ENCODE measurements at regions not wholly inside any gene's neighbourhood (a gene's known extent, or its start where the extent isn't known, plus 50 kb on each side); places are given as distances from the start of the nearest gene placed in this dataset.

DNA sequence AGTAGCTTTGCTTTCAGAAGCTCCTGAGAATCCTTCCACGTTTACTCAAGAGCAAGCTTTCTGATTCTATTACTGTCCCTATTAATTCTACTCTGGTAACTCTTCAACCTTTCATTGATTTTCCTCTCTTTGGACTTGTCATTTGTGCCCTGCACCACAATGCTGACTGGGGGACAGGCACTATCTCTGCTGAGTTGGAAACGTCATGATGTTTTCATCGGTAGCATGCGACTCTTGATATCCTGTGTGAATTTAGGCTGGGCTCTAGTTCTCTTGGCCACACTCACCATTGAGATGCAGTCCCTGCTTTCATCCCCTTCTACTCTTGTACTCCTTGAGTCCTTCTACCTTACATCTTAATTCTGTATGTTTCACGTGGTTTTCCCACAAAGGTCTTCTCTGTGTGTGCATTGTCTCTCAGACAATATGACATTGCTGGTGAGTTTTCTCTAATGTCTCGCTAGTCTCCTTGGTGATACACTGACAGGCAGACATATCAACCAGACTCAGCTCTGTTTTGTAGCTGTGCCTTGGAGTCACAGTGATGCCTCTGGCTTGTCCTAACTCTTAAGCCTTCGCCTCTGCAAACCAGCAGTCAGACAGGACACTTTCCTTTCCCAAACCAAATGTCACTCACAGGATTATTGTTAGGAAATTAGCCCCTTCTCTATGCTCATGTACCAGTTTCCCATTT, 223.6 kb upstream of the ADGRL2 start:
- DNase-seq (ENCODE audit: low spot score): no peak

DNA sequence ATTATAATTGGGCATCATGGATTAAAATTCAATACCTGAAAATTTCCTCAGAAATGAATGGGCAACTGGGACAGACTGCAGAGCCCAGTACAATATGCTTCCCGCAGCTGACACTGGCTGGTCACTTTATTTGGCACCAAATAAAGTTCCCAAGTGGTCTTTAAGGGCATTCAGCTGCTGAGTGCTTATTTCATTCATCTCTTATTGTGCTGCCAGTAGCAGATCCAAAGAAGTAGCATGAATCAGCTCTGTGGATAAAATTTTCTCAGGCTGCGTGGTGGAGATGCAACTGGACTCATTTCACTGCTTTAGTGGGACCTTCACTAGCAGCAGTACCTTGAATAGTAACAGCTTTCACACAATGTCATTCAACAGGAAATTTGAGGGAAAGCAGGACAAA, 226.3 kb upstream of the ADGRL2 start:
- no peak for DNase-seq (ENCODE audit: low spot score)

DNA sequence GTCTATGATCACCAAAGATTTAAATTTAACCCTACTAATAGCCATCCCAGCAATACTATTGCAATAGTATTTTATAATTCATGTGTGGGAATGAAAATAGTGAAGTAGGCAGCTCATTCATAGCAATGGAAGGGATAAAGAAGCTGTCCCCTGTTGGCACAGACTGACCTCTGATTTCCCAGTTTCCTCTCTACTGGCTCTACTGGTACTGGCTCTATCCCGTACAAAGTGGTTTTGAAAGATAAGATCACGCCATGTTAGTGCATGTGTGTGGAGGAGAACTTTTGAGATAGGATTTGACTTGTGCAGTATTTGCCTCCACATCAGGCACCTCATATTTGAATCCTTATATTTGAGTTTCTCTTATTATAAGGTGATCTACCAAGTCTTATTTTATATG, 227.3 kb upstream of the ADGRL2 start:
- DNase-seq (ENCODE audit: low spot score): no peak

DNA sequence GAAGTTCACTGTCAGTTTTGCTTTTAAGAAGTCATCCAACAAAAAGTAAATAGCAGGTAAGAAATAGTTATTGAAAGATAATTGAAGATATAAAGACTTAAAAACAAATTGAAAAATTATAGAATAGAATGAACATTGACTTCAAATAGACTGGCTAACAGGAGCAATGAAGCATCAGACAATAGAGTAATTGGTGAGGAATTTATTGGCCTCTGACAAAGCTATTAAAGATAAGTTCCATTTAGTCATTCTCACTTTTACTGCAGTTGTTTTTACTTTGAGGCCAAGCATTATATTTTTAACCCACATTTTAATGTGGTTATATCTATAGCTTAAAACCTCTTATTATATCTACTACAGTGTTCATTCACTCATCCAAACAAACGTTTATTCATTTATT, 228.8 kb upstream of the ADGRL2 start:
- DNase-seq (ENCODE audit: low spot score): no peak

DNA sequence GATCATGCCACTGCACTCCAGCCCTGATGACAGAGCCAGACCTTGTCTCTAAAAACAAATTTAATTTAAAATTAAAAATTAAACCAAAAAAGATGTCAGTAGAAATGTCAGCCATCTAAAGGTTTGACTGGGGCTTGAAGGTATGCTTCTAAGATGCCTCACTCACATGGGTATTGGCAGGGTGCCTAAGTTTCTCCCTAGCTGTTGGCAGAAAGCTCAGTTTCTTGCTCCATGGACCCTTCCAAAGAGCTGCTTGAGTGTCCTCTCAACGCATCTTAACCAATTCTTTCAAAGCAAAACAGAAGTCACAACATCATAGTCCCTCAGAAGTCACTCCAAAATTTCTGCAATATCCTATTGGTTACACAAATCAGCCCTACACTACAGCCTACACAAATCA, 231.0 kb upstream of the ADGRL2 start:
- no peak for DNase-seq (ENCODE audit: low spot score)

DNA sequence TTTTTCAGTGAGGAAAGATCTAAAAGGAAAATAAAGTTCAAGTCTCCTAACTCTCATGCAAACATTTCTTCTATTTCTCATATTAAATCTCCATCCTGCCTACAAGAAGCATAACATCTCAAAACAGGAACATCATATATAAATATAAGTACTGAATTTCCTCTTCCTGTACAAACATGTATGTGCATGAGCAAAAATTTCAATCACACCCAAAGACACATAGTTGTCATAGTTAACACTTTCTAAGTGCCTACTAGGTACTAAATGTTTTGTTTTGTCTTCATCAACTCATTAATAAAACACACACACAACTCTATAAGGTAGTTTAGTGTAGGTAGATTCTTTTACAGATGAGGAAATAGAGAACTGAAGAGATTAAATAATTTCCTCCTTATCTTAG, 237.1 kb upstream of the ADGRL2 start:
- DNase-seq (ENCODE audit: low spot score): no peak

DNA sequence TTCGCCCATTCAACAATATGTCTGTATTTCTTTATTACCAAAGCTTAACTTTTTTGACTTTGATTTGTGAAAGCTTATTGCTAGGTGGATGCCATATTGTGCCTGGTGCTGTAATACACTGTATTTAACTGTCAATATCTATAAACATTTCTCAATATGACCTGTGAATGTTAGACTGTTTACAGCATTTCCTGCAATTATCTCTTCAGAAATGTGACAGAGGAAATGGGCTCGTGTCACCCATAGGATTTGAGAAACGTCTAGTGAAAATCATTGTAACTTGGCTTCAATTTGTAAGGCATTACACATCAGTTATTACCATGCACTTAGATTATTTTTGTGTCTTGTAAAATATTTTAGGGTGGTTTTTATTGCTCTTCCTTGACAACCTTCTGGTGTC, 237.8 kb upstream of the ADGRL2 start:
- DNase-seq (ENCODE audit: low spot score): no peak

DNA sequence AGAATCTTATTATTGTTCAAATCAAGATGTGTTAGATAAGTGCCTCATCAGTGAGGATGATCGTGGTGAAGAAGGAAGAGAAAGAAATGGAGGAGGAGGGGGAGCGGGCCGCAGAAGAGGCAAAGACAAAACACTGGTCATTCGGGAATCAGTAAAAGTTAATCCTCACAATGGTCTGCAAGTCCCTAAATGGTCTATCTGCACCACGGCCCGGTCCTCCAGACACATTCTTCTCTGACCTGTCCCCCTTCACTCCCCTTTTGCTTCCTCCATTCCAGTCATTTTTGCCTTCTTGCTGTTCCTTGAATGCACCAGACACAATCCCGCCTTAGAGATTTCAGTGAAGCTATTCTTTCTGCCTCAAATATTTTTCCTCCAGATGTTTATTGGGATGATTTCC, 240.1 kb upstream of the ADGRL2 start:
- DNase-seq (ENCODE audit: low spot score): no peak

DNA sequence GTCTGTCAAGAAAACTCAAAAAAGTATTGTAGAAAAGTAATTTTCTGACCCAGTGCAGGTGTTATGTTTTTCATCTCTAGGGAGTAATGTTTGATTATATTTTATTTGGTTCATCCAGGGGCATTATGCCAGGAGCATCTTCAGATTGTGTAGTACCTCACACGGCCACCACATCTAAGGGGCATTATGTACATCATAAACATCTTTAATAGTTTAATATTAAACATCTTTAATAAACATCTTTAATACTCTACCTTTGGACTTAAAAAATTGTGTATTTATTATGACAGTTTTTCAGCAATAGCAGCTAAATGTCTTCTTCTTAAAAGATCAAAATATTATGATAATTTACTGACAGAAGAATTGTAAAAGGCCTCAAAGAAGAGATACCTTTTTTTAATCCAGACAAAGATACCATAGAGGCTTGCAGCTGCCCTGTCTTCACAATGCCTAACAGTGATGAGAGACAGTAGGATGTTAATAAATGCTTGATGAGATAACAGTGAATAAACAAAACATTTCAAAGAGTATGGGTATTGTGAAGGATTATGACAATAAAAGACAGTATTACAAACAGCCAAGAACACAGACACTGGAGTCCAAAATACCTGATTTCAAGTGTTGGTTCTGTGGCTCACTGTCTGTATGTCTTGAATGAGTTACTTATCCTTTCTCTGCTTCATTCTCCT, 240.9 kb upstream of the ADGRL2 start:
- DNase-seq (ENCODE audit: low spot score): no peak

DNA sequence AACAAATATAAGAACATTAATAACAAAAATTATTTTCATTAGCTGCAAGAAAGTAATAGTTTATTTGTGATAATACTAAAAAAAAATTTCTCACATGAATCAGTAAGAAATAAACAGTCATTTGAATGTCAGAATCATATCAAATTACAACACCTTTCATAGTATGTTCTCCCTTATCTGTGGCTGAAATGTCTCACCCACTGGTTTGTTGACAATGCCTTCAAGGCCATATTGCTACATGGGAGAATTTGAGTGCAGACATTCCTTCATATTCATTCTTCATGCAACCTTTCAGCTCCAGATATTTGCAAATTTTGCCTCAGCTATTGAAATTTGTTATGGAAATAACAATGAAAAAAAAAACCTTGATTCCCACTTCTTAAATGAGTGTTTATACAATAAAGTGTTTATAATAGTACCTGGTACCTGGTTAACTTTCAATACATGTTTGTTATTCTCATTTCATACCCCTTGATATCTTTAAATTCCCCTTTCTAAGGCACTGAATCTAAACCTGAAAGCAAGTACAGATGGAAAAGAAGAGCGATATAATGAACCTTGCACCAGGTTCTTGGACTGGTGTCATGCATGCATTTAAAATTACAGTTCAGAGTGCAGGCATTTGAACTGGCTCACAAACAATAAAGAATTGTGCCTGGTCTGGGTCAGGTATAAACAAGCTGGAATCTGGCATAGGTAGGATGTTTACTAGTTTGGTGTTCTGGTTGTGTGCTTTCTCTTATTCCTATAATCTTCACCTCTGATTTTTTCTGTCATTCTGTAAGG, 242.2 kb upstream of the ADGRL2 start:
- DNase-seq (ENCODE audit: low spot score): no peak

DNA sequence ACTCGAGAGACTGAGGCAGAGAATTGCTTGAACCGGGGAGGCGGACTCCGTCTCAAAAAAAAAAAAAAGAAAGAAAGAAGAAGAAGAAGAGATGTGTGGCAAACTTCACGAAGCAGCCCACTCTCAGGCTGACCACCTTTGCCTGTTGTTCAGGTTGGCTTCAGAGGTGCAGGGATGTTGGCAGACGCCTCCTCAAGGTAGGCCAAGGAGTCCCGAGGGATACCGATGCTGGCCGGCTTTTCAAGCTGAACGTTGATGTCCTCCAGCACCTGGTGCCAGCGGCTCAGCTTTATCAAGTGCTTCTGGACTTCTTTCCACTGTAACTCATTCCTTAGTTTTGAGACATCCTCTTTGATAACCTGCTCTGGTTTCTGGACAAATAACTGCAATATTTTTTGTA, 243.8 kb upstream of the ADGRL2 start:
- no peak for DNase-seq (ENCODE audit: low spot score)

DNA sequence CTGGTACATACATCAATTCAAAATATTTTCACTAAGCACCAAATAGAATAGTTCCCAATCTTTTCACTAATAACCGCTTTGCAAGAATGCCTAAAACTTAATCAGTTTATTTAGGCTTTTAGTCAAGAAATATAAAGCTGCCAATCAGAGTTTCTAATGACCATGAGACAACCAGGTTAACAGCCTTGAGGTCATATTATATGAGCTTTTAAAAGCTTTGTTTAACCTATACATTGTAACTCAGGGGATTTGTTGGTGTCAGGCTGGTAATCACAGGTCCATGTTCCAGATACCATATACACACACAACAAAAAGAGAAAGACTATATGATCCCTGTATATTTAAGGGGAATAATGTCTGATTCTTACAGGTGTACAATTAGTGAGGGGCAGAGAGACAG, 246.2 kb upstream of the ADGRL2 start:
- no peak for DNase-seq (ENCODE audit: low spot score)

DNA sequence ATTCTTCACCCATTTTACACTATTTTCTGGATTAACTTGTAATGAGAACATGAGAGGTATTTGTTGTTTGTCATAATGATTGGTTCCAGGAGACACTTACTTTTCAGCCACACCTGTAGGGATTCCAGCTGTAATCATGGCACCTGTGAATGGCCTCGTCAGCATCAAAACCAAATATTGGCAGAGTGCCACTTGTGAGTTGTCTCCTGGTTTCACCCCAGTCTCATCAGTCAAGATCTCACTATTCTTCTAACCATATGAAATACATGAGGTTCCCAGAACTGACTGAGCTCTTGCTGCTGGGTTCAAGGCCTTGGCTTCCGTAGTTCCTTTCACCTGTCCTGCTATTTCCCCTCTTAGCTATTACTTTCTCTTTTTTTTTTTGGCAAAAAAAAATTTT, 246.6 kb upstream of the ADGRL2 start:
- DNase-seq (ENCODE audit: low spot score): no peak

DNA sequence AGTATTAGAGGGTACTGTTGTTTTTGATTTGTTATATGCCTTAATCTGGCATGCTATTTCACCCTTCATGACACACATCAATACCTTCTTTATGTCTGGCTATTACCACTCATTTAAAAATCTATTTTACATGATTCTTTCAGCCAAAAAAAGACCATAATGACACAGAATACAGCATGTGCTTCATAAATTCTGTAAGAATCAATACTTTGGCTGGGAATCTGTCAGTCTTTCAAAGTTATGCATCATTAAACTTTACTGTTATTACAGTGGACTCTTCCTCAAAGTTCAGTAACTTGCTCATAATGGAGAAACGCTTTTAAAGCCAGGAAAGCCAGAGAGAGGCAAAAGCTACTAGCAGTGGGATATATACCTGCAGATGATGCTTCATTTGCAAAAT, 247.2 kb upstream of the ADGRL2 start:
- DNase-seq (ENCODE audit: low spot score): no peak

DNA sequence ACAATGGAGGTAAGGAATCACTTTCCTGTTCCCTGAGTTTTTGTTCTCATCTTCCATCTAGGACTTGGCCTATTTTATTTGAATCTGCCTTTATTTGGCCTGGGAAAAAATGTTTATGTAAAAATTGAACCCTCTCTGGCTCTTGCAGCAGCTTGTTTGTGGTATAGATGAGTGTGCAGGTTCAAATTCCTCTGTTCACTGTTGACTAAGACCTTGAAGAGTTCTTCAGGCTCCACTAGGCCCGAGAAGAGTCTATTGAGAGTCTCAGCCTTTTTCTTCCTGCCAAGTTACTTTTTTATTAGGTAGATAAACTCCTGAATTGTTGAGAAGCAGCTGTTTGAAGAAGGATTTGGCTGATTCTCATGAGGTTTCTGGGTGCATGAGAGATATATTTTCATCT, 248.8 kb upstream of the ADGRL2 start:
- DNase-seq (ENCODE audit: low spot score): no peak

DNA sequence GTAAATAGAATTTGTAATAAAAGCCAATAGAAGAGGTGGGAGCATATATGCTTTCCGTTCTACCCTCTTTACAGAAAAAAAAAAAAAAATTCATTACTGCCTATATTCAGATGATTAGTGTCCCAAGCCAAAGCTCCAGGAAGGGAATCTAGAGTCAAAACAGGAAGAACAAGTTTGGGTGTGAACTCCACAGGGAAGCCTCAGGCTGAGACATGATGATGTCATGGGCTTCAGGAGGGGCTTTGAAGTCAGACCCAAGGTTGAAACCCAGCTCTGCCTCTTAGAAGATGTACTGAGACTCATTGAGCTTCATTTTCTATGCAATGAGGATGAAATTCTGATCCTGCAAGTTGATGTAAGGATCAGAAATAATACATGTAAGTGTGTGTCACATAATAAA, 250.0 kb upstream of the ADGRL2 start:
- no peak for DNase-seq (ENCODE audit: low spot score)

DNA sequence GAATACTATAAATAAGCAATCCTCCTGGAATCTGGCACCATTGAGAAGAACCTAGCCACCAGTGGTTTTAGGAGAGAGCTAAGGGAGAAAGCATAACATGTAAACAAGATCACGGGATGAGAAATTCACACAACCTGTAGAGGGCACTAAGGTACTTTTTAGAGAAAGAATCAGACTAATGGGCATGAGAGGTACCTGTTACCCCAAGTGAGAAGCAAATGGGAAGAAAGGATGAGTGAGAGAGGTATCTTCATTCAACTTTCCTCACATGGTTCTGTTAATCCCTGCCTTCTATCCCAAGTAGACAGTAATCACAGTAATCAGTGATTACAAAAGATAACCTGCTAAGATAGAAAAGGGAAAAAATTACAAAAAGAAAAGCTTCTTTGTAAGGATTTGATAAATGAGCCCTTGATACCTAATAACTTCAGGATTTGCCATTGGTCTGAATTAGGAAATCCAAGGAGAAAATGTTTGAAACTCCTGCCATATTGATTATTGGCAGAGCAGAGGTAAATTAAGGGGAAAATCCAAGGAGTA, 251.1 kb upstream of the ADGRL2 start:
- DNase-seq (ENCODE audit: low spot score): no peak

DNA sequence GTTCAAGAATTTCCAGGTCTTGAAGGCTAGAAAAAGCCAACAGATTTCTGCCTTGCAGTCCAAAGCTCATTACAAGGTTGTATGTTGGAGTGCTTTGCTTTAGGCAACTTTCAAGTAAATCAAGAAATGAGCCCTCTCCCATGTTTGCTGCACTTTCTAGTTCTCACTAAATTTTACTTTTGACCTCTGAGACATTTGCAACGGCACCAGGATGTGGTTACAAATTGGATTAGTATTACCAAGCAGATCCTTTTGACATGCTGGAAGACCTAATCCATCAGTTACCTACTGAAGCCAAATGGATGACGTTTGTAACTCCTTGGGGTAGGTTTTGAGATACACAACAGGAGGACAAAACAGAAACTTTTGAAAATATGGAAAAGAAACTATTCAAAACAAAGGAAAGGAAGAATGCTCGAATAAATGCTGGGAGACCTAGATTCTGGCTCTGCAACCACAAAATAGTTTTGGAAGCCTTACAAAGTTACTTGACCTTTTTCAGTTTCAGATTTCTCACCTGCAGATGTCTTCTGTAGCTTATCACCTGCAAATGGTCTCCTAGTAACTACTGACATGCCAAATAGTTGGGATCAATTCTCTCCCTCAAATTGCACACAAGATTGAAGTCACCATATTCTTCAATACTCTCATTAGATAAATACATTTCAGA, 251.7 kb upstream of the ADGRL2 start:
- no peak for DNase-seq (ENCODE audit: low spot score)

DNA sequence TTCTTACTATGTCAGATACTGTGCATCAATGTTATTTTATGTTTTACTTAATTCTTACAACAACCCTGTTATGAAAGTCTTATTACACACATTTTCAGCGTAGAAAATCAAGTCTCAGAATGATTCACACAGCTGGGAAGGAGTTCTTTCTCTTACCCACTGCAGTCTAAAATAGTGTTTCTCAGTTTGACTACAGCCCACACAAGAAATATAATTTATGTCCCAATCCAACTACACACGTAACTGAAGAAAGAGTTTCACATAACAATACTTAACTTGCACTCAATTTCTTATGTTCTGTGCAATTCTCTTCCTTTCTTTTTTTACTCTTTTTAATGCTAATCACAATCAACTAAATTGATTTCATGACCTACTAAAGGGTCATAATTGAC, 252.8 kb upstream of the ADGRL2 start:
- no peak for DNase-seq (ENCODE audit: low spot score)

DNA sequence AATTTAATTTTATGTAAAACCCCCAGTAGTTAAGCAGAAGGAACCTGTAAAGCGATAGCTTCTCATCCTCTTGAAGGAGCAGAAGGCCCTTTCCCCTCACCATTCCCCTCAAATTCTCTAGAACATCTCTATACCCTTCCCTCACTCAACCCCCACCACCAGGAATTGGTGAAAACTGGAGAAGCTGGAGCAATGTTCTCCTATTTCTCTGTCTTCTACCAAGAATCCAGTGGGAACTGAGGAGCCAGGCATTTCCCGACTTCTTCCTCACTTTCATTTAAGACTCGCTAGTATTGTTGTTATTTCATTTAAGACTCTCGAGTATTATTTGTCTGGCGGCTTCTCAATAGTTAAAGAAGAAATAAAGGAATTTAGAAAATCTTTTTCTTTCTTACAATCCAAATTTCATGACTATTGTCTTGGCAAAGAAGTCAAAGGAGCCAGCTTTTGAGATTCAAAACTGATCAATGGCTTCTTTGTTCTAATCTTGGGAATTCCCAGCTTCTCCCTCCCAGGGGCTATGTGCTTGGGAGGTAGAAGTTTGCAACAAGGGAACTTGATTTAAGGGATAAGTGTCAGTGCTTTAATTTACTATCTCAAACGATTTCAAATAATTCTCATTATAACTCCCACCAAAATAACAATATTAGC, 253.3 kb upstream of the ADGRL2 start:
- no peak for DNase-seq (ENCODE audit: low spot score)

DNA sequence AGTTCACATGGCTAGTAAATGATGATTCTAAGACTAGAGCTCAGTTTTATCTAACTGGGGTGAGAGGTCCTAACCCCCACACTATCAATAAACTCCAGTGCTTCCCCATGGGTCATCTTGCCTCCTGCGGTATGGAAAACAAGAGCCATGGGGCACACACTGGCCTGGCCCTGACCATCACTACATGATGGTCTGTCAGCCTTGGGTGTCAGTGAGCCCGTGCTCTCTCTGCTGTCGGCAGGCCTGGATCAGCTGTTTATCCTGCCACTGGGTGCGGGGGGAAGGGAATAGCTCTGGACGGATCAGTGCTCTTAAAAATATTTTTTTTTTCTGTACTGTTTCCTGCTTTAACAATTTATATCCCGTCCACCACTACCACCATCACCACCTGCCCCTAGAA, 255.0 kb upstream of the ADGRL2 start:
- no peak for DNase-seq (ENCODE audit: low spot score)

DNA sequence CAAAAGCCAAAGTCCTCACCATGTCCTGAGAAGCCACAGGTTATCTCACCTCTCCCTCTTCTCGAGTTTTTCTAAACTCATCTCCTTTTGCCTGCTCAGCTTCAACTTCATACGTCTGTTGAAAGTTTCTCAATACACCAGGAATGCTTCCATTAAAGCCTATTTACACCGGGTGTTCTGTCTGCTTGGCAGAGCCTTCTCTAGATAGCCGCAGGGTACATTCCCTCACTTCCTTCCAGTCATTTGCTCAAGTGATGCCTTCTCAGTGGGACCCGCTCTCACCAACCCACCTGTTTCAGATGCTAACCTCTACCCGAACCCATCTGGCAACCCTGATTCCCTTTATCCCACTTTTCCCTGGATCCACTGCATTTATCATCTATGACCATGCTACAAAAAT, 257.0 kb upstream of the ADGRL2 start:
- DNase-seq (ENCODE audit: low spot score): no peak
